ENCODE measurements at regions not wholly inside any gene's neighbourhood (a gene's known extent, or its start where the extent isn't known, plus 50 kb on each side); places are given as distances from the start of the nearest gene placed in this dataset.
"Not testable (repeated sequence)": the region's sequence is repeated elsewhere in the genome, so short reads cannot be mapped to it uniquely, and the experiment has no call there.

DNA sequence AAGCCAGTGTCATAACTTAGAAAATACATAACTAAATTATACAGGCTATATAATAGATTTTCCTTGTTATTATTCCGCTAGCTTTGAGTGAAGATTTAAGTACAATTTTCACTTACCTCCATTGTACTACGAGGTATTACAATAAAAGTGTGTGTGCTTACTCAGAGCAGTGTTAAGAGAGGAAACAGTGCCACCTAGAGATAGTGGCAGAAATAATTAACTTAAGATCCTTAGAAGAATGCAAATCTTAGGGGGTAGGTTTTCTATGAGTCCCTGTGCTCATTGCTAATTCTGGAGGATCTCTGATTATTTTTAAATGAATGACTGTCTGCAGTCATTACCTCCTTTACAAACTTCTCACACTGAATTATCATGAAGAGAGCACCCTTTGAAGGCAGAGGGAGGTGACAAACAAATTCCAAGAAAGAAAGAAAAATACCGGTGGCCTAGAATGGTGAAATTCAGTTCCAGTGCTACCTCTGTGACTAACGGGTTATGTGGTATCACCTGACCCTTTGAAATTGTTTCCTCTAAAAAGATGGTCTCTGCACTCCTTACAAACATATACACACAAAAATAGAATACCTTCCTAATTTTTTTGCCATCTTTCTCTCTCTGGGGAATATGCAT, 379.8 kb downstream of the TRIM36 start:
- Mint-ChIP-seq H3K4me1 (no peaks in the 10 kb centered on the region), H3K9me3 (no peaks in the 10 kb centered on the region), H3K27ac (no peak overlapping the region), H3K4me3 (no peak overlapping the region), H3K27me3 (no peaks in the 10 kb centered on the region)
- no peak for DNase-seq
- peak; percentile 48 for ATAC-seq

DNA sequence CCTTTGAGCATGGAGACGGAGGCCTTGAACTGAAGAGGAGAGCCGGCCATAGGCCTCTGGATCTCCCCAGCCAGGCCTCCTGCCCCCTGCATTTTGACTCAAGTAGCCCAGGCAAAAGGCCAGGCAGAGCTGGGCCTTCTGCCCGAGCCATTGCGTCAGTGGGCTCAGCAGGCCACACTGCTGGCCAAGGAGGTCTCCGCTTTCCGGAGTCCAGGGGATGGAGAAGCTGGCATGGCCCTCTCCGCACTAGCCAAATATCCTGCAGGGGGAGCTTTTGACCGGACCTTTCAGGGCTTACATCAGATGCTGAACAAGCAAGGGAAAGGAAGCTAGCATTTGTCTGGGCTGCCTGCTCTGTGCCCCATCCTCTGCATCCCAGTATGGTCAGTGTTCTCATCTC, 386.8 kb downstream of the TRIM36 start:
- Mint-ChIP-seq H3K4me3 (no peak overlapping the region), H3K27ac (no peak overlapping the region), H3K4me1 (no peaks in the 10 kb centered on the region), H3K9me3 (no peaks in the 10 kb centered on the region), H3K27me3 (no peaks in the 10 kb centered on the region)
- DNase-seq (no peak), ATAC-seq (no peak)

DNA sequence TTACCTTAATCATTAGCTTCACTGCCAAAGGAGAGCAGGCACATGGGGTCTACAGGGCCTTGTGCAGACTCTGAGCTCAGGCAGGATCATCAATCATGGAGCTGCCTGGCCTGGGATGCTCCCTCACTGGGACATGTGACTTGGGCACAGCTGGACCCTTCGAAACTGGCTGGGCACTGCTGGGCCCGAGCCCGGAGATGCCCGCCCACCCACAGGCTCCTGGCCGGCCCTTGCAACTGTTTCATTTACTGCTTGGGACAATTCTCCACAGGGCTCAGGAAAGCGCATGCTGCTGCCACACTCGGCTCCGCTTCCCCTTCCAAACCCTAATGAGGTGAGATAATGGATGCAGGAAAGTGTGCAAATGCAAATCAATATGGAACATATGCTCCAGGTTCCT, 387.5 kb downstream of the TRIM36 start:
- no peak overlapping the region for H3K27ac Mint-ChIP-seq

DNA sequence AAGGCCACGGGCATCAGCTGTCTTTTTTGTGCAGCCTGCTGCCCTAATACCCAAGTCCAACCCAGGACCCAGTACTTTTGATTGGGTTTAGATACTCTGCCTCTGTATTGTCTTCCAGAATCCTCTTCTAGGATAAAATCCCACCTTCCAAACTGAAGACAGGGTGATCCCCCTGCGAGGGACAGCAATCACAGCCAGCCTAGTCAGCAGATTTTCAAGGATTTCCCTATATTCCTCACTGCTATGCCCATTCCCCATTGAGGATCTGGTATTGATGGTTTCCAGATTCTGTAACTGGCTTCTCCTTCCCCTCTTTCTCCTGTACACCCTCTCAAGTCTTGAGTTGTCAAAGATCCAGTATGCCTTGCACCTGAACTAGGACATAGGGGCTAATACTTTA, 389.4 kb downstream of the TRIM36 start:
- no peak for ATAC-seq
- H3K9me3 Mint-ChIP-seq = no peaks in the 10 kb centered on the region
- H3K4me1 Mint-ChIP-seq = no peaks in the 10 kb centered on the region
- no peak for DNase-seq
- H3K27me3 Mint-ChIP-seq = no peaks in the 10 kb centered on the region
- no peak overlapping the region for H3K4me3 Mint-ChIP-seq
- H3K27ac Mint-ChIP-seq = no peak overlapping the region

More for the DNA sequence above, 387.5 kb downstream of the TRIM36 start:
- no peak for DNase-seq
- no peaks in the 10 kb centered on the region for H3K9me3 Mint-ChIP-seq
- ATAC-seq = no peak
- H3K27me3 Mint-ChIP-seq = no peaks in the 10 kb centered on the region
- H3K4me1 Mint-ChIP-seq = no peaks in the 10 kb centered on the region
- no peak overlapping the region for H3K4me3 Mint-ChIP-seq

DNA sequence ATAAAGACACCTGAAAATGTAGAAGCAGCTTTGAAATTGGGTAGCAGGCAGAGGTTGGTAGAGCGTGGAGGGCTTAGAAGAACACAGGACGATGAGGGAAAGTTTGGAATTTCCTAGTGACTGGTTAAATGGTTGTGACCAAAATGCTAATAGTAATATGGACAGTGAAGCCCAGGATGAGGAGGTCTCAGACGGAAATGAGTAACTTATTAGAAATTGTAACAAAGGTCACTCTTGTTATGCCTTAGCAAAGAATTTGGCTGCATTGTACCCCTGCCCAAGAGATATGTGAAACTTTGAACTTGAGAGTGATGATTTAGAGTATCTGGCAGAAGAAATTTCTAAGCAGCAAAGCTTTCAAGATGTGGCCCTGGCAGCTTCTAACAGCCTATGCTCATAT, 382.5 kb downstream of the KCNN2 start:
- H3K27me3 Mint-ChIP-seq = no peaks in the 10 kb centered on the region
- no peaks in the 10 kb centered on the region for H3K4me1 Mint-ChIP-seq
- H3K4me3 Mint-ChIP-seq = no peak overlapping the region
- H3K9me3 Mint-ChIP-seq = peaks cover 0 to 5% of the 10 kb centered on the region in 2 donors
- no peak overlapping the region for H3K27ac Mint-ChIP-seq
- DNase-seq (no peak), ATAC-seq (no peak)

DNA sequence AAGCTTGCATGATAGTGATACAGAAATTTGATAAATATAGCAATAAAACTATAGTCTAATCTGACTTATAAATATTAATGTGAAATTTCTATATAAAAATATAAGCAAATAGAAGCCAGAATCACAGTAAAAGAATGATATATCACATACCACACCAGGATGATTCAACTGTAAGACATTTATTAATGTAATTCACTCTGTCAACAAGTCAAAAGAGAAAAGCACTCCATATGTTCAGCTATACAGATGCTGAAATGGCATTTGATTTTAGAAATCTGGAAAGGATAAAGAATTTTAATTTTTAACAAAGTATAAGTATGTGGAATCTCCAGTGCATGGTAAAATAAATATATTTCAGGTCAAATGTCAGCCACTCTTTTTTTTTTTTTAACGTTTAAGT, 372.4 kb downstream of the KCNN2 start:
- peaks cover 12 to 27% of the 10 kb centered on the region in 2 donors for H3K9me3 Mint-ChIP-seq
- no peak overlapping the region for H3K4me3 Mint-ChIP-seq
- DNase-seq (no peak), ATAC-seq (no peak)
- H3K4me1 Mint-ChIP-seq = no peaks in the 10 kb centered on the region
- no peaks in the 10 kb centered on the region for H3K27me3 Mint-ChIP-seq
- no peak overlapping the region for H3K27ac Mint-ChIP-seq

DNA sequence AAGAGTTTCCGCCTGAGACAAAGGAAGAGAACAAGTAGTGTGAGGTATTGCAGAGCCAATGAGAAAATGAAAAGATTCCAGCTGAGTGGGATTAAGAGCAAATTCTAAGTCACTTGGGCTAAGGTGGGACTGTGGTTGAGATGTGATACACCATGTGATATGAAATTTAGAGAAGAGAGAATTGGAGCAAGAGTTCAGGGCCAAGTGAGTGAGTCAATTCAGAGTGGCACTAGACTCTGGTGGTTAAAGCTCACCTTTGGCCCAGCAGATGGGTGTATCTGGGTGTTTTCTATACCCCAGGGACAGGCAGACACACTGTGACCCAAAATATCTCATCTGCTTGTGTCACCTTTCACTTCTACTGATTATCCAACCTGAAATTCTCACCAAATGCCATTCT, 368.1 kb downstream of the KCNN2 start:
- ATAC-seq (no peak), DNase-seq (no peak)
- no peaks in the 10 kb centered on the region for H3K4me1 Mint-ChIP-seq
- no peak overlapping the region for H3K4me3 Mint-ChIP-seq
- no peak overlapping the region for H3K27ac Mint-ChIP-seq
- H3K27me3 Mint-ChIP-seq = no peaks in the 10 kb centered on the region
- H3K9me3 Mint-ChIP-seq = peaks cover 12 to 31% of the 10 kb centered on the region in 2 donors

DNA sequence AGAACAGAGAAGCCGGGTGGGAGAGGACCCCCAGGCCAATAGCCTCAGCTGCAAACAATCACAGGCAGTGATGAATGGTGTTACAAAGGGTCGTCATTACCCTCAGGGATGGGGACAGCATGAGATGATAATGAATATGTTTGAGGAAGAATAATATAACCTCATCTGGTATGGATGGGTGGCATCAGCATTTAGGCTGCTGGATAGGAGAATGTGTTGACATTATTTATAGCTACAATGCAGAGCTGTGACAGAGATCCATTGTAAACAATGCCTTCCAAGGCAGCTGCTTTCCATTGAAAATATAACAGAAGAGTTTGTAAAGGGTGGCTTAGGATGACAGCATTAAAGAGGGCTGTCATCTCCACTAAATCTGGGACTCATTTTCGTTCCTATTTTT, 365.5 kb downstream of the KCNN2 start:
- ATAC-seq (no peak), DNase-seq (no peak)
- no peak overlapping the region for H3K27ac Mint-ChIP-seq
- no peak overlapping the region for H3K4me3 Mint-ChIP-seq
- H3K27me3 Mint-ChIP-seq = peaks cover 8% of the 10 kb centered on the region
- peaks cover 12 to 39% of the 10 kb centered on the region in 2 donors for H3K9me3 Mint-ChIP-seq
- no peaks in the 10 kb centered on the region for H3K4me1 Mint-ChIP-seq

DNA sequence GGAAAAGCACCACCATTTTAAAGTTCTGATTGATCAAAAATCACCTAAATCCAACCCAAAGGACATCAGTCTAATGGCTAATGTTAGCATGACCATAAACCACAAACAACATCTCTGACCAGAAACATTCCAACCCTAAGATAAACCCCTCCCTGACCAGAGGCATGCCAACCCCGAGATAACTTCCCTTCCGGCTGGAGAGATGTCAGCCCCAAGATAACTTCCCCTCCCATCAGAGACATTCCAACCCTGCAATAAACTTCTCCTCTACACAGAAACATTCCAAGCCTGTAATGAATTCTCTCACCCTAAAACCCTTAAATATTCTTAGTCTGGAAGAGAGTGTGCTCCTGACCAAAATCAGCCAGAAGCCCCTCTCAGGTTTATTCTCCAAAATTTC, 364.3 kb downstream of the KCNN2 start:
- no peaks in the 10 kb centered on the region for H3K4me1 Mint-ChIP-seq
- no peak for ATAC-seq
- DNase-seq = no peak
- peaks cover 10% of the 10 kb centered on the region for H3K27me3 Mint-ChIP-seq
- no peak overlapping the region for H3K4me3 Mint-ChIP-seq
- H3K27ac Mint-ChIP-seq = no peak overlapping the region
- H3K9me3 Mint-ChIP-seq = peaks cover 8 to 34% of the 10 kb centered on the region in 2 donors

DNA sequence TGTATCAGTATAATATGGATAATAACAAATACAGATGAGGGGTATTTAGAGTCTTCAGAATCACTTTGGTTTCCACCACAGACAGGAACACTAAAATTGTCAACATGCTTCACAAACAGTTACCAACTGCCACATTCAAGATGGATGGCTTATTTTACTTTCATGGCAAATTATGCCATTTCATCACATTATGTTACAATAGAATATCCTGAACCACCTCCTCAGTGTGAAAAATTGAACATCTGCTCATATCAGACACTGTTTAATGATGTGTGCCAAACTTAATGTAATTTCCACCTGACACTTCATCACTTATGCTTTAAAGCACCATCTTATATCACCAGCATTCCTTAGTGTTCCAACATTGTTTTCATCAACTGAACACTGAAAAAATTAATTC, 357.4 kb downstream of the KCNN2 start:
- H3K4me1 Mint-ChIP-seq = no peaks in the 10 kb centered on the region

DNA sequence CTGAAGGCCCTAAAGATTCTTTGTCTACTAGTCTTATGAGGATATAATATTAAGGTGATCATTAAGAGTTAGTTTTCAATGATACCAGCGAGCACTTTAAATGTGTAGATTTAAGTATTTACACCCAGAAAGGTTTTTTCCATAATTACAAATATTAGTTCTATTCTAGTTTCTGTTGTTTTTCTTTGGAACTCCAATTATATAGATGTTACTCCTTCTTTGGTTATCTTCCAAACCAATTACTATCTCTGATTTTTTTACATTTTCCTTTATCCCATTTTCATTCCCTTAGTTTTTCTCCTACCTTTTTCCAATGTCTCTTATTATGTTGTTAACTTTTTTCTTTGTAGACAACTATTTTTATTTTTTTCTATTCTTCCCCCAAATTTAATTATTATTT, 355.1 kb downstream of the KCNN2 start:
- no peak for ATAC-seq

More for the DNA sequence above, 357.4 kb downstream of the KCNN2 start:
- ATAC-seq (no peak), DNase-seq (no peak)
- Mint-ChIP-seq H3K9me3 (peaks cover 0 to 18% of the 10 kb centered on the region in 2 donors), H3K27ac (no peak overlapping the region), H3K4me3 (no peak overlapping the region), H3K27me3 (peaks cover 10% of the 10 kb centered on the region)

DNA sequence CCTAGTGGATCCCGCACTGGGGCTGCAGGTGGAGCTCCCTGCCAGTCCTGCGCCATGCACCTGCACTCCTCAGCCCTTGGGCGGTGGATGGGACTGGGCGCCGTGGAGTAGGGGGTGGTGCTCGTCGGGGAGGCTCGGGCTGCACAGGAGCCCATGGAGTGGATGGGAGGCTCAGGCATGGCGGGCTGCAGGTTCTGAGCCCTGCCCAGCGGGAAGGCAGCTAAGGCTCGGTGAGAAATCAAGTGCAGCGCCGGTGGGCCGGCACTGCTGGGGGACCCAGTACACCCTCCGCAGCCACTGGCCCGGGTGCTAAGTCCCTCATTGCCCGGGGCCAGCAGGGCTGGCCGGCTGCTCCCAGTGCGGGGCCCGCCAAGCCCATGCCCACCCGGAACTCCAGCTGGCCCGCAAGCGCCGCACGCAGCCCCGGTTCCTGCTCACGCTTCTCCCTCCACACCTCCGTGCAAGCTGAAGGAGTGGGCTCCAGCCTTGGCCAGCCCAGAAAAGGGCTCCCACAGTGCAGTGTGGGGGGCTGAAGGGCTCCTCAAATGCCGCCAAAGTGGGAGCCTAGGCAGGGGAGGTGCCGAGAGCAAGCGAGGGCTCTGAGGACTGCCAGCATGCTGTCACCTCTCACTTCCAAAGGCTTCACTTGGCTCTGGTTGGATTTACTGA, 342.5 kb downstream of the KCNN2 start:
- not testable (repeated sequence) for H3K27ac Mint-ChIP-seq, H3K9me3 Mint-ChIP-seq, ATAC-seq, H3K4me3 Mint-ChIP-seq, H3K4me1 Mint-ChIP-seq, DNase-seq, H3K27me3 Mint-ChIP-seq

More for the DNA sequence above, 355.1 kb downstream of the KCNN2 start:
- Mint-ChIP-seq H3K9me3 (peaks cover 0 to 8% of the 10 kb centered on the region in 2 donors), H3K4me3 (no peak overlapping the region), H3K4me1 (no peaks in the 10 kb centered on the region), H3K27ac (no peak overlapping the region), H3K27me3 (no peaks in the 10 kb centered on the region)
- no peak for DNase-seq

DNA sequence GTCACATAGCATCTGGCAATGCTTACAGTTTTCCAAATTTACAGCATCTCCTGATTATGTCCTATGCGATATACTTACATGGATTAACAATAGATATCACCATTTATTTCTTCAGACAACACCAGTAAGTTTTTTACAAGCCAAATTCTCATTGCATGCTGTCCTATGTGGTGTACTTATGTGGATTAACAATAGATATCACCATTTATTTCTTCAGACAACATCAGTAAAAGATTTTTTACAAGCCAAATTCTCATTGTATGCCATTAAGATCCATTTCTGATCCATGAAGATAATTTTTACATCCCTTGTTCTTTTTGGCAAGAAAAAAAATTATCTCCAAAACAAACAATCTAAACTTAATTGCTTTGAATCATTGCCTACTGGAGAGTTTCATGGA, 340.9 kb downstream of the KCNN2 start:
- H3K27ac Mint-ChIP-seq = no peak overlapping the region
- no peak for ATAC-seq
- H3K4me3 Mint-ChIP-seq = no peak overlapping the region
- no peak for DNase-seq
- H3K4me1 Mint-ChIP-seq = no peaks in the 10 kb centered on the region
- H3K27me3 Mint-ChIP-seq = no peaks in the 10 kb centered on the region
- H3K9me3 Mint-ChIP-seq = peaks cover 0 to 10% of the 10 kb centered on the region in 2 donors

DNA sequence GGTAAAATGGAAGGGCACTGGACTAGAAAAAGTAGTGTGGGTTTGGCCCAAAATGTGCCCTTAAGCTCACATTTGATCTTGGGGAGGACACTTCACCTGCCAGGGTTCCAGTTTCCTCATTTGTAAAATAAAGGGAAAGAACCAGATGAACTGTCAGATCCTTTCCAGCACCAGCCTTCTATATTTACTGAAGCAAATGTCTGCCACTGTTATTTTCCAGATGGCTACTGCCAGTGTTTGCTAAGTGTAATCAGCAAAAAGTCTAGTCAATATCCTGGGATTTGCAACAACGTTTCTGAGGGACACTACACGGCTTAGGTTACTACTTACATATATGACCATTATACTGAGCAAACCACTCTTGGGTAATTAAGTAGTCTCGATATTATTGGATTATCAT, 340.3 kb downstream of the KCNN2 start:
- Mint-ChIP-seq H3K9me3 (peaks cover 0 to 10% of the 10 kb centered on the region in 2 donors), H3K4me1 (no peaks in the 10 kb centered on the region), H3K27me3 (no peaks in the 10 kb centered on the region), H3K27ac (no peak overlapping the region), H3K4me3 (no peak overlapping the region)
- DNase-seq (no peak), ATAC-seq (no peak)

DNA sequence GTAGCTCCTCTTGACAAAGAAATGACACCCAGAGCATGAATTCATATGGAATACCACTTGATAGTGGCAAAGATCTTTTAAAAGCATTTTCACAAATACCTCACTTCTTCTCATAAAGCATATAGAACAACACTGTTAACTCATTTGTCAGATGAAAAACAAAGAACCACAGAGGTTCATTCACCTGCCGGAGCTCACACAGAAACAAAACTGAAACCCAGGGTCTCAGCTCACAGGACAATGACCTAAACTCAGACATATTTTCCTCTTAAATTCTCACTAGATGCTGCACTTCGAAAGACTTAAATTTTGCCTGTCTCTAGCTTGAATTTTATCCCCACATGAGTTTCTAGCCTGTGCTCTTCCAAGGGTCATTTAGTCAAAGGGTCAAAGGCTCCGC, 339.0 kb downstream of the KCNN2 start:
- Mint-ChIP-seq H3K27ac (no peak overlapping the region), H3K4me1 (no peaks in the 10 kb centered on the region), H3K4me3 (no peak overlapping the region), H3K9me3 (peaks cover 0 to 10% of the 10 kb centered on the region in 2 donors), H3K27me3 (no peaks in the 10 kb centered on the region)
- DNase-seq (no peak), ATAC-seq (no peak)

DNA sequence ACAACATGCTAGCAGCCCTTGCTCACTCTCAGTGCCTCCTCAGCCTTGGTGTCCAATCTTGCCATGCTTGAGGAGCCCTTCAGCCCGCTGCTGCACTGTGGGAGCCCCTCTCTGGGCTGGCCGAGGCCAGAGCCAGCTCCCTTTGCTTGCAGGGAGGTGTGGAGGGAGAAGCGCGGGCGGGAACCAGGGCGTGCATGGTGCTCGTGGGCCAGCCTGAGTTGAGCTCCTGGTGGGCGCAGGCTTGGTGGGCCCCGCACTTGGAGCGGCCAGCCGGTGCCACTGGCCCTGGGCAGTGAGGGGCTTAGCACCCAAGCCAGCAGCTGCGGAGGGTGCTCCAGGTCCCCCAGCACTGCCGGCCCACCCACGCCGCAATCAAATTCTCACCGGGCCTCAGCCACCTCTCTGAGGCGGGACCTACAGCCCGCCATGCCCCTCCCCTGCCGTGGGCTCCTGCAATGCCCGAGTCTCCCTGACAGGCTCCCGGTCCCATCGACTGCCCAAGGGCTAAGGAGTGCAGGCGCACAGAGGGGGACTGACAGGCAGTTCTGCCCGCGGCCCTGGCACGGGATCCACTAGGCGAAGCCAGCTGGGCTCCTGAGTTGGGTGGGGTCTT, 333.5 kb downstream of the KCNN2 start:
- Mint-ChIP-seq H3K9me3 (peaks cover 0 to 16% of the 10 kb centered on the region in 2 donors), H3K4me1 (no peaks in the 10 kb centered on the region), H3K27ac (no peak overlapping the region), H3K4me3 (no peak overlapping the region), H3K27me3 (no peaks in the 10 kb centered on the region)
- ATAC-seq (peak; percentile 45), DNase-seq (no peak)
